Eye (tissue), 1 donor: ENCODE measurements at regions not wholly inside any gene's neighbourhood (a gene's known extent, or its start where the extent isn't known, plus 50 kb on each side); places are given as distances from the start of the nearest gene placed in this dataset.

Experiments
- DNase-seq: peaks from one replicate; pipeline ENCODE4 v3.0.0-alpha.2; 2015

- no peak for DNase-seq
Observed at GRCh38 chr18:78725426-78725825, 254.2 kb upstream of the SALL3 start.

GRCh38 chr18:78726326-78727056 lies 253.1 kb upstream of the SALL3 start:
- no peak for DNase-seq

GRCh38 chr18:78727057-78727739 lies 252.4 kb upstream of the SALL3 start:
- DNase-seq: no peak

DNA sequence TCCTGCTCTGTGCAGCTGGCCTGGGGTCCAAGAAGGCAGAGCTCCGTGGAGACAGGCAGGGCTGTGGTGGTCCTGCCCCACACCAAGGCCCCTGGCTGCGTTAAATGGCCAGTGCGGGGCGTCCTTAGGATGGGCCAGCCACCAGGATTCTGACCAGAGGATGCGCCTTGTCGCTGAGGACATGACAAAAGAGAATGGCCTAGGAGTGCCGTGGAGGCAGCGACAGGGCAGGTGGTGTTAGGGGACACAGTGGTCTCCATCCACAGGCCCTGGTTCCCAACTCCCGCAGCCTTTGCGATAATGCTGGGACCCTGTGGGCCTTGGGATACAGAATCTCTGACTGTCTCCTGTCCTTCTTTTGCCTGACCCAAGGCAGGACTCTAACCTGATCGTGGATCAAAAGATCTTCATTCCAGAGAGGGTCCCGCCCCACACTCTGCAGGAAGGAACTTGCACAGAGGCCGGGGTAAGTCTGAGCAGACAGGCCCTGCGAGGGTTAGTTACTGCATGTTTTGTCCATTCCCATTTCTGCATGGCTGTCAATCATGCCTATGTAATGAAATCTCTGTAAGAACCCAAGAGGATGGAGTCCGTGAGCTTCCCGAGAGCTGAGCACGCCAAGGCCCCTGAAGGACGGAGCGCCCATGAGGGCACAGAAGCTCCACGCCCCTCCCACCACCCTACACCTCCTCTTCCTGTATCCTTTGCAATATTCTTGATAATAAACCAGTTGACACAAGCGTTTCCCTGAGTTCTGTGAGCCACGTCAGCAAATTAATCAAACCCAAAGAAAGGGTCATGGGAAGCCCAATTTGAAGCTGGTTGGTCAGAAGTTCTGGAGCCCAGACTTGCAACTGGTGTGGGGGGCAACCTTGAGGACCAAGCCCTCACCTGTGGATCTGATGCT lies 251.5 kb upstream of the SALL3 start:
- DNase-seq: no peak

- DNase-seq: no peak
Observed at GRCh38 chr18:78728784-78729467, 250.7 kb upstream of the SALL3 start.

DNA sequence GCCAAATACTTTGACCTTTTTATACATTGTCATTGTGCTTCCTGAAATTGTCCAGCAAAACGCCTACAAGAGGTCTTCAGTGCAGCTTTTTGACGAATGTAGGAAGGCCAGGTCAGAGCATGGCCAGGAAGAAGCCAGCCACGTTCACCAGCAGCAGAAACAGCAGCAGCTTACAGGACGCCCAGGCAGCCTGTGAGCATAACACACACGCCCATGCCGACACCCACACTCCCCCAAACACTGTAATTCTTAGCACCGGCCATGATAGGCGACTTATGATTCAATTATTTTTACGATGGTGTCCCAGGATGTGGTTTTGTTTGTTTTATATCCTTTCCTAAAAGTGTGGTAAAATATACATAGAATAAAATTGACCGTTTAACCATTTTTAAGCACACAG lies 249.1 kb upstream of the SALL3 start:
- DNase-seq: no peak

- DNase-seq: no peak
Observed at GRCh38 chr18:78731016-78731397, 248.6 kb upstream of the SALL3 start.

DNA sequence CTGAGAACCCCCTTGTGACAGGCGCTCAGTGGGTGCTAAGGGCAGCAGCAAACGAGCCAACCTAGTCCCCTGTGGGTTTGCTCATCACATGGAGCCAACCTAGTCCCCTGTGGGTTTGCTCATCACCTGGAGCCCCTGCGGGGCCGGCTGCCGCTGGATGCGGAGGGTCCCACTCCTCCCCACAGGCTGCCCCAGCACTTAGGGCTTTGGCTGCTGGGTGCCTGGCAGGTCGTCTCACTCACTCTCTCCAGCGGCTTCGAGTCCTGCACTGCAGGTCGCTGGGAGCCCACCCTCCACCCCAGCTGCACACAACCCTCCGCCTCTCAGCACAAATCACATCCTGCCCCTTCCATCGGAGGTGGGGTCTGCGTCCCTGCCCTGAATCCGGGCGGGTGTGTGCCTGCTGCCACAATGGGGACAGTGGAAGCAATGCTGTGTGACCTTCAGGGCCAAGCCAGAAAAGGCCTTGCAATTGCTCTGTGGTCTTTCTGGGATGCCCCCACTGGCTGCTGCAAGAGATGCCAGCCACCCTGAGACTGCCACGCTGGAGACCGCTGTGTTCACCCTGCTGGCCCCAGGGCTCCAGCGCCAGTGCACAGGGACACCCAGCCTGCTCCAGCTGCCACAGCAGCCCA lies 248.1 kb upstream of the SALL3 start:
- no peak for DNase-seq

GRCh38 chr18:78732273-78733210 lies 247.1 kb upstream of the SALL3 start:
- DNase-seq: no peak

DNA sequence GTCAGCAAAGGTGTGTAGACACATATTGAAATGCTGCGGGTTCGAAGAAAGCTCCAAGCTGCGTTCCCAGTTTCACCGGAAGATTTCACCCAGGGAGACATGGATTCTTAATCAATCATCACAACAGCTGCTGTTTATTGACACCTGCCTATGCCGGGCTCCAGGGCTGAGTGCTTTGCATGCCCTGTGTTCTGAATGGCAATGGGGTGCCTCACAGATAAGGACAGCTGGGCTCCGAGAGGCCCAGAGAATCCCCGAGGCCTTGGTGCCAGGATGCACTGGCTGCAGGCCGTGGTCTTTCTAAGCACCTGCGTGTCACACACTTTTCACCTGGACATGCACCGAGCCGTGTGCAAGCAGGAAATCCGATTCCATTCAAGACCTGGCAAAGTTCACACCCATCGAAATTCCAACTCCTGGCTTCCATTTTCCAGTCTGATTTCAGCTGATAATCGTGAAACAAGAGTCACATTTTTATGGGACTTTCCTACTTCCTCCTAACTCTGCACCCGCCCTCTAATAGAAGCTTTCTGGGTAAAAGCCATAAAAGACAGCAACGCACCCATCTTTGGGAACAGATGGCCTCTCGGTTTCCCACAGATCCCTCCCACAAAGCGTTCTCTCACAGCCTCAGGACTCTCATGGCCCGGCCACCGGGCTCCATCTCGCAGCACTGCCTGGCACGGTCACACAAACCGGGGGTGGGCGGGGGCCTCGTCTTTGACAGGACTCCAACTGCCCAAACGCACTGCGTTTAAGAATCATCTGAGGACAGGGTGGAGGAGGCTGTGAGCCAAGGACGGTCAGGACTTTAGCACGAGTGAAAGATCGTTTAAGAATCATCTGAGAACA lies 245.6 kb upstream of the SALL3 start:
- no peak for DNase-seq

- DNase-seq: no peak
Observed at GRCh38 chr18:78734614-78734945, 245.0 kb upstream of the SALL3 start.

DNA sequence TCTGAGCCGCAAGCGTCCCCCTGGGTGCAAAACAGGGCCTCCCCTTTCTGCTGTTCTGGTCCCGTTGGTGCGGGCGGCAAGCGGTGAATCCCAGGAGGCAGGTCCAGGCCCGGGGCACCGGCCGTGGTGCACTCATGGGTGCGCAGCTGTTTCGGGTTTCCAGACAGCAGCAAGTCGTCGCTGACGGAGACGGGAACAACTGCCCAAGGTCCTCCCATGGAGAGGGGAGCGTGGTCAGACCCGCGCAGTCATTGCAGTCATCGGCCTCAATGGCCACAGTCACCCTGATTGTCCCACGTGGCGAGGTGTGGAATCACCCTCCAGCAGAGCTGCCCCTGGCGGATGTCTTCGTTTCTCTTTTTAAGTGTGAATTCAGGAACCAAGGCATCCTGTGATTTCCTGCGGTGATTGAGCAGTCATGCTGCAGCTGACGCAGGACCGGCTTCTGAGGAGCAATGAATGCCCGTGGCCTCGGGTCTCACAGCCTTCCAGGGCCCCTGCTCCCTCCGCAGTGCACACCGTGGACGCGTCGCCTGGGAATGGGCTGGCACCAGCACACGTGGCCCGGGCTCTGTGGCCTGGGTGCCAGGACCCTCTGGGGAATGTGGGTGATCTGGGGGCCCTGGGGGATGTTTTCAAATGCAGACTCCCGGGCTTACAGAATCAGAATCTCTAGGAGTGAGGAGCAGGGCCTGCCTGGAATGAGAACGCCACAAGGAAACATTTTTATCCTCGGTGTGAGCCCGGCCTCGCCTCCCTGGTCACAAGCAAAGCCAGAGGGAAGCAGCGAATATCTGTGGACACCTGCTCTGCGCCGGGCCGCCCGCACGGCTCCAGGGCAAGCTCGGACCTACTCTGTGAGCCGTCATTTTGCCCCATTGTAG lies 244.2 kb upstream of the SALL3 start:
- no peak for DNase-seq

- DNase-seq: no peak
Observed at GRCh38 chr18:78736015-78736690, 243.5 kb upstream of the SALL3 start.

- no peak for DNase-seq
Observed at GRCh38 chr18:78737006-78737915, 242.4 kb upstream of the SALL3 start.

- DNase-seq: no peak
Observed at GRCh38 chr18:78738076-78738690, 241.4 kb upstream of the SALL3 start.

- no peak for DNase-seq
Observed at GRCh38 chr18:78739115-78739514, 240.5 kb upstream of the SALL3 start.
